Adrenal gland (tissue), 9 donors: ENCODE measurements at regions not wholly inside any gene's neighbourhood (a gene's known extent, or its start where the extent isn't known, plus 50 kb on each side); places are given as distances from the start of the nearest gene placed in this dataset.

Experiments
- DNase-seq, 7 donors: peaks; one replicate each; pipeline ENCODE4 v3.0.0-alpha.2; 2019 to 2020
- H3K27ac ChIP-seq, 5 donors: fragments of 200-600 bp; sonication (generic) in 4 of 5; 1 replicate in 3 of 5; 2 replicates in 2 of 5; pipeline versions ENCODE4 v1.5.1 to v1.8.0; 2016 to 2020; ENCODE audit warnings: mild to moderate bottlenecking in 1 of 5
- H3K27me3 ChIP-seq: fragments of 200-600 bp; 2 replicates; pipeline ENCODE4 v1.8.0; 2021
- H3K36me3 ChIP-seq, 2 donors: fragments of 200-600 bp; replicated peaks in 1 of 2; 1 replicate in 1 of 2; 2 replicates in 1 of 2; pipeline versions ENCODE4 v1.5.1 to v1.8.0; 2018 to 2022
- H3K4me1 ChIP-seq, 2 donors: fragments of 200-600 bp; replicated peaks in 1 of 2; 1 replicate in 1 of 2; 2 replicates in 1 of 2; pipeline versions ENCODE4 v1.5.1 to v1.8.0; 2018 to 2021
- H3K4me3 ChIP-seq, 4 donors: fragments of 200-600 bp; sonication (generic) in 3 of 4; one replicate each; pipeline ENCODE4 v1.5.1; 2016 to 2018
- H3K9me3 ChIP-seq, 3 donors: fragments of 200-600 bp; sonication (generic) in 1 of 3; replicated peaks in 1 of 3; 1 replicate in 2 of 3; 2 replicates in 1 of 3; pipeline versions ENCODE4 v1.5.1 to v1.8.0; 2016 to 2021
- CTCF ChIP-seq, 6 experiments: fragments of 450-650 bp in 4 of 6; fragments of 200-600 bp in 2 of 6; sonication (generic) in 1 of 6; IDR thresholded peaks; 1 replicate in 5 of 6; 2 replicates in 1 of 6; pipeline versions ENCODE4 v1.5.1 to v1.8.0; 2016 to 2021; ENCODE audit warnings: antibody characterized with exemption in 6 of 6, mild to moderate bottlenecking in 2 of 6, moderate library complexity in 1 of 6
- POLR2A ChIP-seq, 2 donors: fragments of 450-650 bp; IDR thresholded peaks; one replicate each; pipeline ENCODE4 v1.6.1; 2017; ENCODE audit warnings: antibody characterized with exemption in 2 of 2, mild to moderate bottlenecking in 2 of 2, moderate library complexity in 1 of 2
- WGBS, 4 donors: extraction: QIAGEN DNeasy Blood & Tissue Kit in 2 of 4; methylation state at CpG; one replicate each; pipeline versions ENCODE4 v1.1.5 to v1.1.7; 2013 to 2017; 5-methylcytosine and 5-hydroxymethylcytosine counted together
- intact Hi-C, 2 donors: fragments of 100-400 bp; cut with DNase I; formaldehyde crosslinking; loops; one replicate each; pipeline versions ENCODE4 v1.14.1 to v1.15.0; 2022 to 2023
- donor health status: healthy with polysubstance abuse.
- donor health status: Bipolar disorder and iron deficiency.
- donor health status: DM: yes; HTN: yes; CAD: no.
- donor health status: DM: no; HTN: no; CAD: no.
- donor health status: DM: no; HTN: no; CAD: no.

GRCh38 chr7:112887976-112888375 lies 97.8 kb upstream of the TMEM168 start:
- no peak overlapping the region for H3K27ac ChIP-seq
- intact Hi-C loops: loop anchor here in 1 of 2 donors (10.0 kb wide), 1 partner anchor 333 kb away; no protein-coding TSS in a partner anchor

GRCh38 chr7:112887337-112887736 lies 97.1 kb upstream of the TMEM168 start:
- no peak for DNase-seq
- Histone ChIP-seq H3K27ac (no peak overlapping the region), H3K27me3 (no peaks in the 10 kb centered on the region), H3K4me3 (no peak overlapping the region), H3K36me3 (no peaks in the 10 kb centered on the region), H3K4me1 (peaks cover 0 to 5% of the 10 kb centered on the region in 2 donors), H3K9me3 (no peaks in the 10 kb centered on the region)
- TF ChIP-seq POLR2A (IDR thresholded peaks at IDR 0.05) (no peak), CTCF (IDR thresholded peaks at IDR 0.05) (no peak)
- WGBS, 4 donors: 88 to 100% (median 95%) methylated on average over 1 of the region's 1 CpG
- intact Hi-C loops: loop anchor here in 1 of 2 donors (10.0 kb wide), 1 partner anchor 333 kb away; no protein-coding TSS in a partner anchor

More at GRCh38 chr7:112887976-112888375, 97.8 kb upstream of the TMEM168 start:
- H3K4me1 ChIP-seq: peaks cover 0 to 2% of the 10 kb centered on the region in 2 donors
- no peak for TF ChIP-seq CTCF (IDR thresholded peaks at IDR 0.05)
- no peak for TF ChIP-seq POLR2A (IDR thresholded peaks at IDR 0.05)
- DNase-seq: no peak
- H3K9me3 ChIP-seq: no peaks in the 10 kb centered on the region
- H3K27me3 ChIP-seq: no peaks in the 10 kb centered on the region
- WGBS, 4 donors: 82 to 90% (median 85%) methylated on average over 1 of the region's 1 CpG
- no peaks in the 10 kb centered on the region for H3K36me3 ChIP-seq
- H3K4me3 ChIP-seq: no peak overlapping the region

GRCh38 chr7:112886208-112886607 lies 96.0 kb upstream of the TMEM168 start:
- Histone ChIP-seq H3K36me3 (no peaks in the 10 kb centered on the region), H3K27ac (no peak overlapping the region), H3K4me3 (no peak overlapping the region), H3K9me3 (no peaks in the 10 kb centered on the region), H3K27me3 (no peaks in the 10 kb centered on the region), H3K4me1 (peaks cover 0 to 5% of the 10 kb centered on the region in 2 donors)
- no peak for DNase-seq
- TF ChIP-seq CTCF (IDR thresholded peaks at IDR 0.05) (no peak), POLR2A (IDR thresholded peaks at IDR 0.05) (no peak)
- 81 to 100% (median 95%) methylated on average over 1 of the region's 1 CpG for WGBS, 4 donors
- intact Hi-C loops: loop anchor here in 1 of 2 donors (10.0 kb wide), 1 partner anchor 331 kb away; no protein-coding TSS in a partner anchor

GRCh38 chr7:112882991-112883390 lies 92.8 kb upstream of the TMEM168 start:
- Histone ChIP-seq H3K4me3 (no peak overlapping the region), H3K36me3 (no peaks in the 10 kb centered on the region), H3K9me3 (no peaks in the 10 kb centered on the region), H3K4me1 (peaks cover 4 to 5% of the 10 kb centered on the region in 2 donors), H3K27ac (no peak overlapping the region), H3K27me3 (no peaks in the 10 kb centered on the region)
- TF ChIP-seq POLR2A (IDR thresholded peaks at IDR 0.05): no peak
- no peak for TF ChIP-seq CTCF (IDR thresholded peaks at IDR 0.05)
- intact Hi-C loops: loop anchor here in 1 of 2 donors (10.0 kb wide), 1 partner anchor 328 kb away; no protein-coding TSS in a partner anchor
- DNase-seq: no peak
